Activated naive CD4-positive, alpha-beta T cell treated with anti-CD3 and anti-CD28 coated beads, Interleukin-2, amount 50 U/mL, for 72 hours (primary cell): ENCODE measurements at regions not wholly inside any gene's neighbourhood (a gene's known extent, or its start where the extent isn't known, plus 50 kb on each side); places are given as distances from the start of the nearest gene placed in this dataset.
A peak's percentile ranks its signal among the peaks of the same experiment; 100 is the strongest.

ENCODE experiments used
- ATAC-seq, 2 donors: fragments of 150-1000 bp; cut with Tn5 transposase; 2 replicates each; pipeline ENCODE4 v1.10.0; 2021; ENCODE audit warnings: mild to moderate bottlenecking in 2 of 2, moderate library complexity in 2 of 2
- DNase-seq, 2 donors: peaks; one replicate each; pipeline ENCODE4 v3.0.0; 2021 to 2022; ENCODE audit warnings: low spot score in 2 of 2
- H3K27ac Mint-ChIP-seq, 2 donors: one replicate each; pipeline ENCODE4 v1.8.0; 2022; ENCODE audit warnings: mild to moderate bottlenecking in 2 of 2, mixed read lengths in 2 of 2
- H3K36me3 Mint-ChIP-seq, 2 donors: one replicate each; pipeline ENCODE4 v1.8.0; 2022; ENCODE audit warnings: mixed read lengths in 2 of 2
- H3K9me3 Mint-ChIP-seq, 2 donors: one replicate each; pipeline ENCODE4 v1.8.0; 2022; ENCODE audit warnings: mixed read lengths in 2 of 2

DNA sequence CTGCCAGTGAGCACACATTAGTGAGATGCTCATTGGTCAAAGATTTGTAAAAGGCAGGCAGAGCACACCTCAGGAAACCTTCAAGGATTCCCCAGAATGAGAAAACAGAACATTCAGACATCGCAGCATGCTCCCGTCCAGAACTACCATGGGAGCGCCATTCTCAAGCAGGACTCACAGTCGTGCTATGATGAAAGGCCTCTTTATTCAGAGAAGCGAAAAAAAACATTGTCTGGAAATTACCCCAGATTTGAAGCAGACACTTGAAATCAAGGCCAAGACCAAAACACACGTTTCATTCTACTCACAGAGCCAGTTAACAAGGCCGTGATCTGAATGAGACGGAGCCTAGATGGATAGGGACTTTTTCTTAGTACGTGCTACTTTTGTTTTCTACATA is 961.8 kb upstream of the TENM3 start:
- Mint-ChIP-seq H3K27ac (no peak overlapping the region), H3K9me3 (peaks cover 0 to 4% of the 10 kb centered on the region in 2 donors), H3K36me3 (no peaks in the 10 kb centered on the region)
- no peak for ATAC-seq
- no peak for DNase-seq

GRCh38 chr4:181289198-181289597 is 954.0 kb upstream of the TENM3 start:
- no peaks in the 10 kb centered on the region for H3K9me3 Mint-ChIP-seq
- H3K27ac Mint-ChIP-seq = no peak overlapping the region
- H3K36me3 Mint-ChIP-seq = no peaks in the 10 kb centered on the region
- no peak for DNase-seq
- ATAC-seq = no peak

DNA sequence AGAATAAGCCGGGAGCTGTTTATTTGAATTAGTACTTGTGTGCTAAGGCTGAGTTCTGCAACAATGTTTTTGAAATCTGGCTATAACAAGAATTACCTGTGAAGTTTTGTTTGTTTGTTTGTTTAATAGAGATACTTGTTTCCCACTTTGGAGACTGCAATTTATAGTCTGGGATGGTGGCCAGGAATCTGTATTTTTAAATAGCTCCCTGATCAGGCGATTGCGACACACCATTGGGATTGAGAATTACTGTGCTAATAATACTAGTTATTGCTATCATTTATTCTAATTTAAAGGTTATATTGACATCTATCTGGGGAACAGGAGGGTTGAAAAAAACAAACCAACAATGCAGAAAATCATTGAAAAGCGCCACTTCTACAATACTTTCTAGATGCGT is 951.6 kb upstream of the TENM3 start:
- DNase-seq = no peak
- no peaks in the 10 kb centered on the region for H3K36me3 Mint-ChIP-seq
- no peak for ATAC-seq

DNA sequence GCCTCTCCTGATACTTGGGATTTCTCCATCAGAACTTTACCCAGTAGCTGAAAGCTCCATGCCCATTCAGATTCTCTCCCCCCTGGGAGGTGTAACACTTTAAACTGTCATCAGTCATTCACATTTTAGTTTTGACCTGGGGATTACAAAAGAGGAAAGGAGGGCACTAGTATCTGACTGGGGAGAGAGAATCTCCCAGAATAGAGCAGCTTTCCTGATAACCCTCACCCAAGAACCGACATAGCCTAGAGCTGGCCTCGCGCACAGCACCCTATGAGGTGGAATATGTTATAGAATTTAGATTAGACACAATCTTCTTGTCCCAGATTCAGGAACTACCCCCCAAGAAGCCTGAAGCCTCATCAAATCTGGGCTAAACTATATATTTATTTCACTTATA is 950.2 kb upstream of the TENM3 start:
- Mint-ChIP-seq H3K27ac (no peak overlapping the region), H3K36me3 (no peaks in the 10 kb centered on the region), H3K9me3 (peaks cover 5 to 7% of the 10 kb centered on the region in 2 donors)
- DNase-seq (no peak), ATAC-seq (no peak)

More for the DNA sequence above, 951.6 kb upstream of the TENM3 start:
- no peak overlapping the region for H3K27ac Mint-ChIP-seq
- H3K9me3 Mint-ChIP-seq = peaks cover 5 to 7% of the 10 kb centered on the region in 2 donors

- ATAC-seq = no peak
- H3K9me3 Mint-ChIP-seq = peaks cover 5 to 7% of the 10 kb centered on the region in 2 donors
- DNase-seq = no peak
- no peaks in the 10 kb centered on the region for H3K36me3 Mint-ChIP-seq
- H3K27ac Mint-ChIP-seq = no peak overlapping the region
Measured at GRCh38 chr4:181293541-181293940, 949.7 kb upstream of the TENM3 start.

DNA sequence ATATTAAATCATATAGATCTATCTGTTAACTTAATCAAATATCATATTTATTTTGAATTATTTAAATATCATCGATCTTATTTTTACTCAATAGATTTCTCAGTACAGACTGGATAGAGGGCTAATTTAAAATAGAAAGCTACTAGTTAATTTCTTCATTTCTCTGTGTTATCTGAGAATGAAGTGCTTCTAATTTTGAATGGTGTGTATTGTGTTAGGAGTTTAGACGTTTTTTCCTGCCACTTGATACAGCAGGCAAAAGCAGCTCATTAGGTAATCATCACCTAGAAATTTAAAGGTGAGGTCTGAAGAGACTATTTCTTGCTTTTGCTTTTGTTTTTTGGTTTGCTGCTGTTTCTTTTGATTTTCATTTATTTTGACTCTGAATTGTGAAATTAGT is 948.8 kb upstream of the TENM3 start:
- ATAC-seq (no peak), DNase-seq (no peak)
- Mint-ChIP-seq H3K36me3 (no peaks in the 10 kb centered on the region), H3K9me3 (peaks cover 5 to 7% of the 10 kb centered on the region in 2 donors), H3K27ac (no peak overlapping the region)

- Mint-ChIP-seq H3K27ac (no peak overlapping the region), H3K9me3 (no peaks in the 10 kb centered on the region), H3K36me3 (no peaks in the 10 kb centered on the region)
- DNase-seq (peak in 1 of 2 donors; percentile 38), ATAC-seq (peak in 1 of 2 donors; percentile 41)
Measured at GRCh38 chr4:181301735-181302710, 941.2 kb upstream of the TENM3 start.

- ATAC-seq = no peak
- H3K27ac Mint-ChIP-seq = no peak overlapping the region
- no peaks in the 10 kb centered on the region for H3K9me3 Mint-ChIP-seq
- H3K36me3 Mint-ChIP-seq = no peaks in the 10 kb centered on the region
- DNase-seq = no peak
Measured at GRCh38 chr4:181307824-181308223, 935.4 kb upstream of the TENM3 start.

DNA sequence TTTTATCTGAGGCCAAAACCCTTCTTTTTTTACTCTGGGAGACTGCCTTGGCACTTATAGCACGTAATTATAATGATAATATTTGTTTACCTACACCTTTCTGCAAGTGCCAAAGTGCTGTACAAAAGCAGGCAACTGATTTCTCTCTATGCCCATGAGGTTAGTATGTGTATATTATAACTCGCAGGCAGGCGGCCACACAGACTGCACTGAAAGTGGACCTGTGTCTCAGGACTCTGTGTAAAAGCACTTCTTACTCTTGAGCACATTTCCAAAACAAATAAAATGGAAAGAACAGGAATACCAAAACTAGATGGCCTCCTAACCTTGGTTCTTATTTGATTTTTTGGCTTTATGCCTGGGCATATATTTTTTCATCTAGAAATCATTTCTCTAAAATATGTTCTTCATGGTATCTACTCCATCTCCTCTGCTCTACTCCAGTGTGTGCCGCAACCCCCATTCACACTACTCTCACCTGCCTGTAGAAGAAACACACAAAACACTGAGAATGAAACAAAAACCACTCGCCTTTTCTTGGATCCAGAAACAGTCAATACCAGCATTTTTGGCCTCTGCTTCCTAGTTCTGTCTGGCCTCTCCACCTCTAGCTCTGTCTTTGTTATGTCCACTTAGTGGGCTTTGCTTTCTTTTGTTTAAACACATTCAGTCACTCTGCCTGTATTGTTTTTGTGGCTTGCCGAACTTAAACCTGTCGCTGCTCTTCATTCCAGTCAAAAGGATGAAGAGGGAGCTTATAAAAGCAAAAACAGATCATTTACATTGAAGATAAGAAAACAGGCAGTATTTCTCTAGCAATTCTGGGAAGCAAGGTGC is 934.5 kb upstream of the TENM3 start:
- Mint-ChIP-seq H3K9me3 (no peaks in the 10 kb centered on the region), H3K27ac (no peak overlapping the region), H3K36me3 (no peaks in the 10 kb centered on the region)
- DNase-seq (no peak), ATAC-seq (no peak)

DNA sequence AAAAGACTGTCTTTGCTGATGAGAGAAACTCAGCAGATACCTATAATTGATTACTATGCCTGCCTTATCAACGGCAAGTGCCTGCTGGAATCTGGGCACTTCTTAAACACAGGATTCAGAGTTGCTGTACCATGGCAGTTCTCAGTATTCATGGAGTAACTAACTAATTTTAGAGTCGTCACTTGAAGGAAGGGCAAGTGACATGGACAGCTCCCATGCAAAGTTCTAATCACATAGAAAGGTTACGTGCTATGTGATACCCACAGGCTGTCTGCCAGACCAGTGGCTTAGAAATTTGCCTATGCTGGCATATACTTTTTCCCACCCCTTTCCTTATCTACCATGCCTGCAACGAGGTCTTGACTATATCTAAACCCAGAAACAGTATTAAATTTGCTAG is 931.1 kb upstream of the TENM3 start:
- DNase-seq (no peak), ATAC-seq (no peak)
- H3K36me3 Mint-ChIP-seq = no peaks in the 10 kb centered on the region
- H3K27ac Mint-ChIP-seq = no peak overlapping the region
- no peaks in the 10 kb centered on the region for H3K9me3 Mint-ChIP-seq

DNA sequence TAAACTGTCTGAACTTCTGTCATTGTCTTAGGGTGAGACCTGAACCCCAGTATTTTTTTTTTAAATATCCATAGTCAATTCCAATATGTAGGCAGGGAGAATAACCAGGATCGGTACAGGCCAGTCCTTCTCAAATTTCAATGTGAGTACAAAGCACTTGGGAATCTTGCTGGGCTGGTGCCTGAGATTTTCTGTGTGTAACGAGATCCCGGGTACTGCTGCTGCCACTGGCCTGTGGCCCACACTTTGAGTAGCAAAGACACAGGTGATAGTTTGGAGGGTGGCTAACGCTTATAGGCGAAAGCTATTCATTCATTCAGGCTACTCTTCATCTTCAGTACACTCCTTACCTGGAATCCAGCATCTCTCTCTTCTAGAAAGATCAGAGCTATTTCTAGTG is 923.6 kb upstream of the TENM3 start:
- Mint-ChIP-seq H3K9me3 (peaks cover 4 to 11% of the 10 kb centered on the region in 2 donors), H3K27ac (no peak overlapping the region), H3K36me3 (no peaks in the 10 kb centered on the region)
- DNase-seq (no peak), ATAC-seq (no peak)

DNA sequence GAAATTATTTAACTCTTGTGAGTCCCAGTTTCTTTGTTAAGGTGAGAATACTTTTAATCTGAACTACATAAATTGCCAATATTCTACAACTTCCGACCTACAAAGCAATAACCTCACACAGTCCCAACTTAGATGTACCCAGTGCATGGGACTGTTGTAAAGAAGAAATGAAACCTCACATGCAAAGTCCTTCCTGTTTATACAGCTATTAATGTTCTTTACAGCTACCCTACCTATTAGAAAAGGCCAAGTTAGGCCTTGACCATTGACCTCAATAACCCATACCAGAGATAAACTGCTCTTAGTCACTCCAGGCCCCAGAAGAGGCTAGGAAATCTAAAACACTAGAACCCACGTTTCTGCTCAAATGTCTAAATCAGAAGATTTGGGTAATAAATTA is 920.1 kb upstream of the TENM3 start:
- ATAC-seq = no peak
- H3K27ac Mint-ChIP-seq = no peak overlapping the region
- H3K36me3 Mint-ChIP-seq = peaks cover 0 to 8% of the 10 kb centered on the region in 2 donors
- DNase-seq = no peak
- peaks cover 20 to 26% of the 10 kb centered on the region in 2 donors for H3K9me3 Mint-ChIP-seq

GRCh38 chr4:181330654-181331201 is 912.5 kb upstream of the TENM3 start:
- DNase-seq (no peak), ATAC-seq (no peak)
- H3K9me3 Mint-ChIP-seq = peaks cover 25 to 26% of the 10 kb centered on the region in 2 donors
- H3K27ac Mint-ChIP-seq = no peak overlapping the region
- peaks cover 0 to 8% of the 10 kb centered on the region in 2 donors for H3K36me3 Mint-ChIP-seq

- ATAC-seq (no peak), DNase-seq (no peak)
- no peak overlapping the region for H3K27ac Mint-ChIP-seq
- peaks cover 0 to 8% of the 10 kb centered on the region in 2 donors for H3K36me3 Mint-ChIP-seq
- peaks cover 25 to 26% of the 10 kb centered on the region in 2 donors for H3K9me3 Mint-ChIP-seq
Measured at GRCh38 chr4:181331214-181331613, 912.0 kb upstream of the TENM3 start.

DNA sequence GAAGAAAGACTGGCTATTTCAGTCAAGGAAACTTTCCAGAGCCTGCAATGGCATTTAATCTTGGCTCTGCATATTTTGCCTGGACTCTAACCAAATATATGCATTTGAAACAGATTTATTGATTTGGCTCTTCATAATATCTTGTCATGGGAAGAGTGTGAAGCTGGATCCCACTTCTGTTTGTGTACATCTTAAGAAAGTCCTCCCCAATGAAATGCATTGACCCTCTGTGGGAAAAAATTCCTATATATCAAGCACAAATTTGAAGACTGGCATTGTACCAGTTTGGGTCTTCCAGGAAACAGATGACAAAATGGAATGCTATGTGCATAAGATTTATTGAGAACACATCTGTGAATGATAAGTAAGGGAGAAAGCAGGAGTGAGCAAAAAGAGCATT is 897.3 kb upstream of the TENM3 start:
- no peak overlapping the region for H3K27ac Mint-ChIP-seq
- DNase-seq = no peak
- H3K36me3 Mint-ChIP-seq = peaks cover 0 to 5% of the 10 kb centered on the region in 2 donors
- peaks cover 20 to 28% of the 10 kb centered on the region in 2 donors for H3K9me3 Mint-ChIP-seq
- no peak for ATAC-seq

DNA sequence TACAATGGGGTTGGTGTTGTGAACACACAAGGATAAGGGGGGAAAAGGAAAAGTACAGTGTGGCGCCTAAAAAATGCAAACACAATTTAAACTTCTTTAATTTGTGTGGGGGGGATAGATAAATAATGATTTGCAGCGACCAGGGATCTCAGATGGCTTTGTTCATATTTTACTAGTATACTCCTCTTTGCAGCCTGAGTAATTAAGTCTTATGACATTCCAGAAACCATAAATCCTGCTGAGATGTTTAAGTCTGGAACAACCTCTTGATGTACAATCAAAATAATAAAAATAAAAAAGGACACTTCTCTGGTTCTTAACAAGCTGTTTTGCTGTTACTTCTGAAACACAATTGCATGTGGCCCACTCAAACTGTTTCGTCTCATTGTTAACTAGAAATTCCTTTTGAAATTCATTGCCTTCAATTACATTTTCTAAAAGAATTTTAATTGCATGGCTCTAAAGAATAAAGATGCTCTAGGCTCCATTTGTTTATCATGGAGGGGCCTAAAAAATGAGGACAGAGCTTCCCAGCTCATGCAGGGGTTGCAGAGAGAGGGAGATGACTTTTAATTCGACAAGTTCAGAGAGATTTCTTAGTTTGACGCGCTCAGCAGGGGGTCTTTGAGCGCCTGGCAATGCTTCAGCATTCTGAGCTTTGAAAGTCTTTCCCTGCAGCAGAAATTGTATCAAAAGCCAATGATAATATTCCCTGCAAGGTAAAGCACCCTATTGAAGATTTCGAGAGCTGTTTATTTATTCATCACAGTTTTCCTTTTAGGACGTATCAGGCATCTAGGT is 892.4 kb upstream of the TENM3 start:
- Mint-ChIP-seq H3K36me3 (peaks cover 0 to 5% of the 10 kb centered on the region in 2 donors), H3K9me3 (peaks cover 13 to 22% of the 10 kb centered on the region in 2 donors), H3K27ac (no peak overlapping the region)
- ATAC-seq (no peak), DNase-seq (no peak)
